Neural cell (in vitro differentiated cells): ENCODE measurements at regions not wholly inside any gene's neighbourhood (a gene's known extent, or its start where the extent isn't known, plus 50 kb on each side); places are given as distances from the start of the nearest gene placed in this dataset.

Source experiments
- H2AFZ ChIP-seq: fragments of 200-600, 300-800 bp; sonication (generic), shearing (Covaris generic); 2 replicates; pipeline ENCODE4 v1.6.0; 2014; ENCODE audit warnings: low read depth, mild to moderate bottlenecking, antibody characterized with exemption, low read length, moderate library complexity
- H3F3A ChIP-seq: fragments of 200-600 bp; shearing (Covaris generic); 2 replicates; pipeline ENCODE4 v1.6.1; 2016; ENCODE audit warnings: mild to moderate bottlenecking, moderate library complexity, mixed read lengths, antibody characterized with exemption, low read length; ENCODE audit not compliant: insufficient read depth, poor library complexity, severe bottlenecking
- H3K27ac ChIP-seq: fragments of 200-600, 300-800 bp; sonication (generic), shearing (Covaris generic); 2 replicates; pipeline ENCODE4 v1.5.1; 2014; ENCODE audit warnings: mild to moderate bottlenecking, low read length, moderate library complexity
- H3K27me3 ChIP-seq: fragments of 300-800, 200-600 bp; sonication (generic), shearing (Covaris generic); 2 replicates; pipeline ENCODE4 v1.6.0; 2014; ENCODE audit warnings: mild to moderate bottlenecking, low read depth, low read length, moderate library complexity; ENCODE audit not compliant: insufficient read depth
- H3K36me3 ChIP-seq: fragments of 300-800, 200-600 bp; sonication (generic), shearing (Covaris generic); 2 replicates; pipeline ENCODE4 v1.5.1; 2014; ENCODE audit warnings: mild to moderate bottlenecking, antibody characterized with exemption, low read length, moderate library complexity; ENCODE audit not compliant: insufficient read depth
- H3K4me2 ChIP-seq: fragments of 300-800, 200-600 bp; sonication (generic), shearing (Covaris generic); 2 replicates; pipeline ENCODE4 v1.6.0; 2014; ENCODE audit warnings: mild to moderate bottlenecking, low read length
- H3K4me3 ChIP-seq: fragments of 300-800, 200-600 bp; sonication (generic), shearing (Covaris generic); 2 replicates; pipeline ENCODE4 v1.5.1; 2014; ENCODE audit warnings: mild to moderate bottlenecking, low read length, moderate library complexity
- H3K79me2 ChIP-seq: fragments of 200-600 bp; shearing (Covaris generic); replicated peaks from 2 replicates; pipeline ENCODE4 v1.6.0; 2014; ENCODE audit warnings: mild to moderate bottlenecking, low read length, moderate library complexity; ENCODE audit not compliant: insufficient read depth
- H3K9ac ChIP-seq: fragments of 300-800, 200-600 bp; sonication (generic), shearing (Covaris generic); 2 replicates; pipeline ENCODE4 v1.6.1; 2016; ENCODE audit warnings: mild to moderate bottlenecking, low read length, mixed read lengths
- H3K9me2 ChIP-seq: fragments of 200-600 bp; shearing (Covaris generic); 2 replicates; pipeline ENCODE4 v1.6.1; 2016; ENCODE audit warnings: mild to moderate bottlenecking, low read length, mixed read lengths; ENCODE audit not compliant: insufficient read depth
- H3K9me3 ChIP-seq: fragments of 200-600, 300-800 bp; sonication (generic), shearing (Covaris generic); 2 replicates; pipeline ENCODE4 v1.6.1; 2016; ENCODE audit warnings: mild to moderate bottlenecking, mixed run types, low read length, moderate library complexity, mixed read lengths
- H4K20me1 ChIP-seq: fragments of 200-600 bp; shearing (Covaris generic); 2 replicates; pipeline ENCODE4 v1.6.1; 2016; ENCODE audit warnings: mild to moderate bottlenecking, mixed run types; ENCODE audit not compliant: insufficient read depth
- CTCF ChIP-seq: fragments of 450-650 bp; IDR thresholded peaks from 2 replicates; pipeline ENCODE4 v1.5.1; 2014; ENCODE audit warnings: antibody characterized with exemption, mild to moderate bottlenecking, moderate library complexity; ENCODE audit not compliant: poor library complexity, severe bottlenecking
- EP300 ChIP-seq: fragments of 450-650 bp; conservative IDR thresholded peaks from 2 replicates; pipeline ENCODE4 v1.6.1; 2014; ENCODE audit warnings: antibody characterized with exemption, mild to moderate bottlenecking, moderate library complexity; ENCODE audit not compliant: poor library complexity, severe bottlenecking
- EZH2 ChIP-seq: fragments of 200-600, 300-800 bp; shearing (Covaris generic), sonication (generic); IDR thresholded peaks from 2 replicates; pipeline ENCODE4 v1.6.1; 2014; ENCODE audit warnings: antibody characterized with exemption, low read length, borderline replicate concordance, mild to moderate bottlenecking; ENCODE audit not compliant: insufficient read depth, poor library complexity, severe bottlenecking
- MXI1 ChIP-seq: fragments of 450-650 bp; conservative IDR thresholded peaks from 2 replicates; pipeline ENCODE4 v1.6.1; 2014; ENCODE audit warnings: antibody characterized with exemption, mild to moderate bottlenecking; ENCODE audit not compliant: poor library complexity, severe bottlenecking
- POLR2AphosphoS5 ChIP-seq: IDR thresholded peaks from 2 replicates; pipeline ENCODE4 v1.6.1; 2012
- RAD21 ChIP-seq: fragments of 450-650 bp; conservative IDR thresholded peaks from 2 replicates; pipeline ENCODE4 v1.6.1; 2014; ENCODE audit warnings: antibody characterized with exemption, mild to moderate bottlenecking, moderate library complexity
- REST ChIP-seq: IDR thresholded peaks from 2 replicates; pipeline ENCODE4 v1.6.1; 2012; ENCODE audit warnings: borderline replicate concordance
- SMC3 ChIP-seq: fragments of 450-650 bp; conservative IDR thresholded peaks from 2 replicates; pipeline ENCODE4 v1.6.1; 2014; ENCODE audit warnings: antibody characterized with exemption, mild to moderate bottlenecking, moderate library complexity; ENCODE audit not compliant: poor library complexity
- TAF1 ChIP-seq: IDR thresholded peaks from 2 replicates; pipeline ENCODE4 v1.6.1; 2012; ENCODE audit warnings: low read depth

- TF ChIP-seq EZH2 (no peak), REST (no peak), SMC3 (no peak), TAF1 (no peak), POLR2AphosphoS5 (no peak)
- Histone ChIP-seq H3K9me3 (no peaks in the 10 kb centered on the region), H3K4me3 (no peak overlapping the region), H3K27me3 (no peaks in the 10 kb centered on the region), H3K36me3 (no peaks in the 10 kb centered on the region), H4K20me1 (no peaks in the 10 kb centered on the region), H3K79me2 (no peaks in the 10 kb centered on the region), H3K27ac (no peak overlapping the region), H3K9ac (no peak overlapping the region), H3K9me2 (no peaks in the 10 kb centered on the region), H3F3A (no peaks in the 10 kb centered on the region), H2AFZ (no peak overlapping the region), H3K4me2 (no peak overlapping the region)
These were observed 559.8 kb downstream of the MIAT start for GRCh38 chr22:27217154-27217553.

- TF ChIP-seq CTCF, result no peak
- TF ChIP-seq RAD21, result no peak
- no peak for TF ChIP-seq MXI1
- TF ChIP-seq EZH2, result no peak
- no peak for TF ChIP-seq REST
- TF ChIP-seq SMC3, result no peak
- no peak for TF ChIP-seq TAF1
- no peak for TF ChIP-seq POLR2AphosphoS5
- TF ChIP-seq EP300, result no peak
- no peak overlapping the region for H3K27ac ChIP-seq
These were observed 560.9 kb downstream of the MIAT start for GRCh38 chr22:27218012-27218920.

More at GRCh38 chr22:27218012-27218920, 560.9 kb downstream of the MIAT start:
- H3K4me2 ChIP-seq, result no peak overlapping the region
- H3K9me3 ChIP-seq, result no peaks in the 10 kb centered on the region
- no peaks in the 10 kb centered on the region for H4K20me1 ChIP-seq
- H2AFZ ChIP-seq, result no peak overlapping the region
- no peaks in the 10 kb centered on the region for H3K27me3 ChIP-seq
- H3K79me2 ChIP-seq, result no peaks in the 10 kb centered on the region
- no peak overlapping the region for H3K4me3 ChIP-seq
- H3K36me3 ChIP-seq, result no peaks in the 10 kb centered on the region
- no peaks in the 10 kb centered on the region for H3F3A ChIP-seq
- H3K9ac ChIP-seq, result no peak overlapping the region
- no peaks in the 10 kb centered on the region for H3K9me2 ChIP-seq
